Liver (tissue), 8 donors: ENCODE measurements at regions not wholly inside any gene's neighbourhood (a gene's known extent, or its start where the extent isn't known, plus 50 kb on each side); places are given as distances from the start of the nearest gene placed in this dataset.
"Not testable (repeated sequence)": the region's sequence is repeated elsewhere in the genome, so short reads cannot be mapped to it uniquely, and the experiment has no call there.

ENCODE experiments used
- DNase-seq: peaks from one replicate; pipeline ENCODE4 v3.0.0-alpha.2; 2017; ENCODE audit warnings: low spot score
- H3K27ac ChIP-seq, 2 donors: one replicate each; pipeline ENCODE4 v1.7.0; 2013; ENCODE audit warnings: inconsistent platforms in 2 of 2, low read length in 2 of 2, control low read depth in 1 of 2, low read depth in 1 of 2, mild to moderate bottlenecking in 1 of 2
- H3K27me3 ChIP-seq, 4 donors: one replicate each; pipeline versions ENCODE4 v1.6.1 to v1.7.0; 2013; ENCODE audit warnings: low read length in 3 of 4, inconsistent platforms in 1 of 4, mild to moderate bottlenecking in 1 of 4, moderate library complexity in 1 of 4; ENCODE audit not compliant: control insufficient read depth in 4 of 4, insufficient read depth in 4 of 4
- H3K36me3 ChIP-seq, 4 donors: one replicate each; pipeline versions ENCODE4 v1.6.1 to v1.7.0; 2013; ENCODE audit warnings: low read length in 3 of 4, mild to moderate bottlenecking in 3 of 4, low read depth in 1 of 4, moderate library complexity in 1 of 4; ENCODE audit not compliant: control insufficient read depth in 4 of 4, insufficient read depth in 3 of 4
- H3K4me1 ChIP-seq, 4 donors: one replicate each; pipeline versions ENCODE4 v1.6.1 to v1.7.0; 2013; ENCODE audit warnings: low read length in 3 of 4, mild to moderate bottlenecking in 3 of 4, moderate library complexity in 1 of 4; ENCODE audit not compliant: control insufficient read depth in 4 of 4, insufficient read depth in 4 of 4
- H3K4me3 ChIP-seq, 3 donors: one replicate each; pipeline versions ENCODE4 v1.6.1 to v1.7.0; 2013; ENCODE audit warnings: low read length in 3 of 3, control low read depth in 1 of 3, low read depth in 1 of 3, mild to moderate bottlenecking in 1 of 3
- H3K9ac ChIP-seq, 2 donors: one replicate each; pipeline ENCODE4 v1.7.0; 2013; ENCODE audit warnings: low read length in 2 of 2, mild to moderate bottlenecking in 2 of 2, moderate library complexity in 2 of 2, control low read depth in 1 of 2, low read depth in 1 of 2
- H3K9me3 ChIP-seq, 4 donors: one replicate each; pipeline versions ENCODE4 v1.6.1 to v1.7.0; 2013; ENCODE audit warnings: low read length in 3 of 4; ENCODE audit not compliant: control insufficient read depth in 4 of 4
- EGR1 ChIP-seq, 2 donors: IDR thresholded peaks; 2 replicates each; pipeline ENCODE4 v1.6.1; 2016 to 2018; ENCODE audit warnings: antibody characterized with exemption in 2 of 2, low read depth in 2 of 2
- FOXA2 ChIP-seq: IDR thresholded peaks from 2 replicates; pipeline ENCODE4 v1.6.1; 2016; ENCODE audit warnings: antibody characterized with exemption
- GABPA ChIP-seq, 2 donors: IDR thresholded peaks in 1 of 2; conservative IDR thresholded peaks in 1 of 2; 2 replicates each; pipeline ENCODE4 v1.6.1; 2016; ENCODE audit warnings: antibody characterized with exemption in 2 of 2, mild to moderate bottlenecking in 1 of 2, moderate library complexity in 1 of 2
- HNF4A ChIP-seq, 2 donors: conservative IDR thresholded peaks; 2 replicates each; pipeline ENCODE4 v1.6.1; 2016; ENCODE audit warnings: antibody characterized with exemption in 2 of 2, mild to moderate bottlenecking in 2 of 2
- JUND ChIP-seq, 2 donors: IDR thresholded peaks; 2 replicates each; pipeline ENCODE4 v1.6.1; 2016; ENCODE audit warnings: antibody characterized with exemption in 2 of 2
- RAD21 ChIP-seq, 2 donors: IDR thresholded peaks; 2 replicates each; pipeline ENCODE4 v1.6.1; 2016; ENCODE audit warnings: antibody characterized with exemption in 2 of 2, mild to moderate bottlenecking in 2 of 2
- SP1 ChIP-seq: IDR thresholded peaks from 2 replicates; pipeline ENCODE4 v1.6.1; 2018; ENCODE audit warnings: antibody characterized with exemption, mild to moderate bottlenecking
- TAF1 ChIP-seq: conservative IDR thresholded peaks from 2 replicates; pipeline ENCODE4 v1.6.1; 2016; ENCODE audit warnings: antibody characterized with exemption, mild to moderate bottlenecking
- YY1 ChIP-seq: IDR thresholded peaks from 2 replicates; pipeline ENCODE4 v1.6.1; 2016; ENCODE audit warnings: antibody characterized with exemption, mild to moderate bottlenecking
- WGBS: extraction: QIAGEN DNeasy Blood & Tissue Kit; methylation state at CpG from one replicate; pipeline ENCODE4 v1.1.7; 2013; 5-methylcytosine and 5-hydroxymethylcytosine counted together
- TF ChIP-seq, protein P1 (sequence below): fragments of 150-350 bp; IDR thresholded peaks from 2 replicates; pipeline ENCODE4 v1.5.1; 2017; ENCODE audit warnings: improper control_type of control experiment, low read depth, low read length; ENCODE audit not compliant: missing input control
- TF ChIP-seq, protein P2 (sequence below): IDR thresholded peaks from 2 replicates; pipeline ENCODE4 v1.6.1; 2016; ENCODE audit warnings: antibody characterized with exemption
- TF ChIP-seq, protein P3 (sequence below): IDR thresholded peaks from 2 replicates; pipeline ENCODE4 v1.6.1; 2016; ENCODE audit warnings: antibody characterized with exemption
- donor health status: healthy.
- donor health status: healthy.
- donor health status: healthy.
- donor health status: healthy.
- donor health status: healthy.

DNA sequence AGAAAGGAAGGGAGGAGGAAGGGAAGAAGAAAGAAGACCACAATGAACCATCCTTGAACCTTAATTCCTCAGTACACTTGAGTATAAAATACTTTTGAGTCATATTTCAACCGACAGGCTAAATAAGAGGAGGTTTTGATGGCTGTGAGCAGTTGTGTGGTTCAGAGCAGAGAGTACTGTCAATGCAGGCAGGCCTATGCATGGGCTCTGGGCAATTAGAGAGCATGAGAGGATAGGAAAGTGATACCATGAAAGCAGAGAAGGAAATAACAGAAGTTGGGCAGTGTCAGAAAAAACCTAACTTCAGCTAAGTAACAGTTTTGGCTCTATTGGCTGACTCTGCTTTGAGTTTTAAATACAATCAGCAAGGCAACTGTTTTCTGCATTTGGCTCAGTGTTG is 123.6 kb upstream of the STK17B start:
- Histone ChIP-seq H3K27me3 (no peaks in the 10 kb centered on the region), H3K9me3 (no peaks in the 10 kb centered on the region), H3K4me3 (no peak overlapping the region), H3K9ac (no peak overlapping the region), H3K36me3 (peaks cover 0 to 5% (median 0%) of the 10 kb centered on the region in 4 donors), H3K4me1 (no peaks in the 10 kb centered on the region), H3K27ac (no peak overlapping the region)
- WGBS, result 92% methylated on average over 1 of the region's 1 CpG
- TF ChIP-seq, protein P1, sequence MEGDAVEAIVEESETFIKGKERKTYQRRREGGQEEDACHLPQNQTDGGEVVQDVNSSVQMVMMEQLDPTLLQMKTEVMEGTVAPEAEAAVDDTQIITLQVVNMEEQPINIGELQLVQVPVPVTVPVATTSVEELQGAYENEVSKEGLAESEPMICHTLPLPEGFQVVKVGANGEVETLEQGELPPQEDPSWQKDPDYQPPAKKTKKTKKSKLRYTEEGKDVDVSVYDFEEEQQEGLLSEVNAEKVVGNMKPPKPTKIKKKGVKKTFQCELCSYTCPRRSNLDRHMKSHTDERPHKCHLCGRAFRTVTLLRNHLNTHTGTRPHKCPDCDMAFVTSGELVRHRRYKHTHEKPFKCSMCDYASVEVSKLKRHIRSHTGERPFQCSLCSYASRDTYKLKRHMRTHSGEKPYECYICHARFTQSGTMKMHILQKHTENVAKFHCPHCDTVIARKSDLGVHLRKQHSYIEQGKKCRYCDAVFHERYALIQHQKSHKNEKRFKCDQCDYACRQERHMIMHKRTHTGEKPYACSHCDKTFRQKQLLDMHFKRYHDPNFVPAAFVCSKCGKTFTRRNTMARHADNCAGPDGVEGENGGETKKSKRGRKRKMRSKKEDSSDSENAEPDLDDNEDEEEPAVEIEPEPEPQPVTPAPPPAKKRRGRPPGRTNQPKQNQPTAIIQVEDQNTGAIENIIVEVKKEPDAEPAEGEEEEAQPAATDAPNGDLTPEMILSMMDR, result no peak
- TF ChIP-seq TAF1, result no peak
- TF ChIP-seq FOXA2, result no peak
- no peak for TF ChIP-seq YY1
- TF ChIP-seq HNF4A (conservative IDR thresholded peaks at IDR 0.05), result no peak
- no peak for TF ChIP-seq GABPA (IDR thresholded peaks at IDR 0.05 in 1 of 2, conservative IDR thresholded peaks at IDR 0.05 in 1 of 2)
- no peak for TF ChIP-seq EGR1 (IDR thresholded peaks at IDR 0.05; ENCODE audit: low read depth in 2 of 2)
- TF ChIP-seq, protein P2, sequence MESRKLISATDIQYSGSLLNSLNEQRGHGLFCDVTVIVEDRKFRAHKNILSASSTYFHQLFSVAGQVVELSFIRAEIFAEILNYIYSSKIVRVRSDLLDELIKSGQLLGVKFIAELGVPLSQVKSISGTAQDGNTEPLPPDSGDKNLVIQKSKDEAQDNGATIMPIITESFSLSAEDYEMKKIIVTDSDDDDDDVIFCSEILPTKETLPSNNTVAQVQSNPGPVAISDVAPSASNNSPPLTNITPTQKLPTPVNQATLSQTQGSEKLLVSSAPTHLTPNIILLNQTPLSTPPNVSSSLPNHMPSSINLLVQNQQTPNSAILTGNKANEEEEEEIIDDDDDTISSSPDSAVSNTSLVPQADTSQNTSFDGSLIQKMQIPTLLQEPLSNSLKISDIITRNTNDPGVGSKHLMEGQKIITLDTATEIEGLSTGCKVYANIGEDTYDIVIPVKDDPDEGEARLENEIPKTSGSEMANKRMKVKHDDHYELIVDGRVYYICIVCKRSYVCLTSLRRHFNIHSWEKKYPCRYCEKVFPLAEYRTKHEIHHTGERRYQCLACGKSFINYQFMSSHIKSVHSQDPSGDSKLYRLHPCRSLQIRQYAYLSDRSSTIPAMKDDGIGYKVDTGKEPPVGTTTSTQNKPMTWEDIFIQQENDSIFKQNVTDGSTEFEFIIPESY, result no peak
- TF ChIP-seq, protein P3, sequence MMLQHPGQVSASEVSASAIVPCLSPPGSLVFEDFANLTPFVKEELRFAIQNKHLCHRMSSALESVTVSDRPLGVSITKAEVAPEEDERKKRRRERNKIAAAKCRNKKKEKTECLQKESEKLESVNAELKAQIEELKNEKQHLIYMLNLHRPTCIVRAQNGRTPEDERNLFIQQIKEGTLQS, result no peak
- no peak for TF ChIP-seq SP1
- no peak for TF ChIP-seq JUND (IDR thresholded peaks at IDR 0.05)
- no peak for DNase-seq

DNA sequence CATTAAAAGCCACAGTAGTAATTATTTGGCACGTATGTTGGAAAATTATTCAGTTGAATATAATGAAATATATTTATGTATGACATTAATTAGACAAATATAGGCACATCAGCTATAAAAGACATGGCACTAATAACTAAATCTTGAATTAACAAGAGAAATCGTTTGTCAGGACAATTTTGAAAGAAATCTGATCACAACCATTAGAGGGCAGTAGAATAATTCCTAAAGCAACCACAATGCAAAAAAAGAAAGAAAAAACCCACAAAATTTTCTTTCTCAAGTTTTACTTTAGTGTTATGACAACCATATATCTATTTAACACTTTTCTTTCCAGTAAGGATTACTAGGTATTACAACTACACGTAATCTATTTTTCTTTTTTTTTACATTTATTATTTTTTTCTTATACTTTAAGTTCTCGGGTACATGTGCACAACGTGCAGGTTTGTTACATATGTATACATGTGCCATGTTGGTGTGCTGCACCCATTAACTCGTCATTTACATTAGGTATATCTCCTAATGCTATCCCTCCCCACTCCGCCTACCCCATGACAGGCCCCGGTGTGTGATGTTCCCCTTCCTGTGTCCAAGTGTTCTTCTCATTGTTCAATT is 126.8 kb upstream of the STK17B start:
- WGBS, result 59% methylated on average over 8 of the region's 8 CpGs
- H3K9ac ChIP-seq, H3K4me1 ChIP-seq, H3K27me3 ChIP-seq, H3K4me3 ChIP-seq, H3K36me3 ChIP-seq, H3K27ac ChIP-seq, DNase-seq, H3K9me3 ChIP-seq: not testable (repeated sequence)
- TF ChIP-seq, protein P1, result peak; percentile 44
- TF ChIP-seq RAD21 (IDR thresholded peaks at IDR 0.05), result peak; percentile 71 to 76
